WTC11 (cell line): ENCODE measurements at regions not wholly inside any gene's neighbourhood (a gene's known extent, or its start where the extent isn't known, plus 50 kb on each side); places are given as distances from the start of the nearest gene placed in this dataset.

Experiments used
- ATAC-seq: fragments of 200-7000 bp; cut with Tn5 transposase; 2 replicates; pipeline ENCODE4 v1.10.0; 2021; ENCODE audit warnings: mild to moderate bottlenecking, moderate library complexity
- CTCF ChIA-PET: fragments of 300-600 bp; sonication (Branson Sonifier 250); formaldehyde crosslinking; loops from one replicate; lab custom pipeline; 2021; ENCODE audit warnings: antibody characterized with exemption; lab: Charles Lee
- POLR2A ChIA-PET: fragments of 350-600 bp; sonication (Branson Sonifier 250); formaldehyde crosslinking; loops from one replicate; lab custom pipeline; 2021; ENCODE audit warnings: antibody characterized with exemption; lab: Charles Lee
- DNase-seq: peaks from one replicate; pipeline ENCODE4 v3.0.0; 2021; ENCODE audit warnings: low spot score
- H3K27ac Mint-ChIP-seq: 2 replicates; pipeline ENCODE4 v1.8.0; 2021; ENCODE audit warnings: mixed read lengths
- H3K27me3 Mint-ChIP-seq: 2 replicates; pipeline ENCODE4 v1.8.0; 2021; ENCODE audit warnings: low read depth, mild to moderate bottlenecking, moderate library complexity, mixed read lengths
- H3K36me3 Mint-ChIP-seq: 2 replicates; pipeline ENCODE4 v1.8.0; 2021; ENCODE audit warnings: mixed read lengths
- H3K4me1 Mint-ChIP-seq: 2 replicates; pipeline ENCODE4 v1.8.0; 2022; ENCODE audit warnings: mixed read lengths
- H3K4me3 Mint-ChIP-seq: 2 replicates; pipeline ENCODE4 v1.8.0; 2021; ENCODE audit warnings: mild to moderate bottlenecking, moderate library complexity, mixed read lengths
- H3K9me3 Mint-ChIP-seq: 2 replicates; pipeline ENCODE4 v1.8.0; 2021; ENCODE audit warnings: mixed read lengths
- ATF3 ChIP-seq: sonication (generic); formaldehyde crosslinking; conservative IDR thresholded peaks from 2 replicates; pipeline ENCODE4 v1.8.1; 2022; ENCODE audit warnings: mild to moderate bottlenecking, missing genetic modification reagents
- CREB1 ChIP-seq: sonication (generic); formaldehyde crosslinking; IDR thresholded peaks from 2 replicates; pipeline ENCODE4 v1.8.0; 2023; ENCODE audit warnings: mild to moderate bottlenecking, missing genetic modification reagents
- E2F4 ChIP-seq: sonication (generic); formaldehyde crosslinking; IDR thresholded peaks from 2 replicates; pipeline ENCODE4 v1.8.1; 2022; ENCODE audit warnings: low read depth, mild to moderate bottlenecking, moderate library complexity, missing genetic modification reagents, borderline replicate concordance
- ETV6 ChIP-seq: sonication (generic); formaldehyde crosslinking; IDR thresholded peaks from 2 replicates; pipeline ENCODE4 v1.8.1; 2022; ENCODE audit warnings: mild to moderate bottlenecking, missing genetic modification reagents
- GABPB1 ChIP-seq: sonication (generic); formaldehyde crosslinking; IDR thresholded peaks from 2 replicates; pipeline ENCODE4 v1.8.1; 2023; ENCODE audit warnings: mild to moderate bottlenecking, missing genetic modification reagents
- KAT7 ChIP-seq: sonication (generic); formaldehyde crosslinking; IDR thresholded peaks from 2 replicates; pipeline ENCODE4 v1.8.1; 2023; ENCODE audit warnings: missing genetic modification reagents, mild to moderate bottlenecking, borderline replicate concordance
- MYBL2 ChIP-seq: sonication (generic); formaldehyde crosslinking; IDR thresholded peaks from 2 replicates; pipeline ENCODE4 v1.8.1; 2023; ENCODE audit warnings: mild to moderate bottlenecking, moderate library complexity, missing genetic modification reagents
- RELA ChIP-seq: sonication (generic); formaldehyde crosslinking; IDR thresholded peaks from 2 replicates; pipeline ENCODE4 v1.8.1; 2022; ENCODE audit warnings: missing genetic modification reagents, mild to moderate bottlenecking, borderline replicate concordance
- TCF7 ChIP-seq: sonication (generic); formaldehyde crosslinking; IDR thresholded peaks from 2 replicates; pipeline ENCODE4 v1.8.0; 2022; ENCODE audit warnings: mild to moderate bottlenecking, low read depth, missing genetic modification reagents, moderate library complexity
- TP53 ChIP-seq: sonication (generic); formaldehyde crosslinking; IDR thresholded peaks from 2 replicates; pipeline ENCODE4 v1.8.1; 2023; ENCODE audit warnings: mild to moderate bottlenecking, missing genetic modification reagents
- USF1 ChIP-seq: sonication (generic); formaldehyde crosslinking; IDR thresholded peaks from 2 replicates; pipeline ENCODE4 v1.8.0; 2022; ENCODE audit warnings: mild to moderate bottlenecking, missing genetic modification reagents
- ZBTB21 ChIP-seq: sonication (generic); formaldehyde crosslinking; IDR thresholded peaks from 2 replicates; pipeline ENCODE4 v1.8.1; 2023; ENCODE audit warnings: mild to moderate bottlenecking, missing genetic modification reagents, borderline replicate concordance
- ZNF121 ChIP-seq: sonication (generic); formaldehyde crosslinking; IDR thresholded peaks from 2 replicates; pipeline ENCODE4 v1.8.0; 2023; ENCODE audit warnings: missing genetic modification reagents
- ZNF219 ChIP-seq: sonication (generic); formaldehyde crosslinking; IDR thresholded peaks from 2 replicates; pipeline ENCODE4 v1.8.0; 2023; ENCODE audit warnings: missing genetic modification reagents, mild to moderate bottlenecking, borderline replicate concordance
- ZNF396 ChIP-seq: fragments of 250-450 bp; sonication (Bioruptor Pico); IDR thresholded peaks from 2 replicates; pipeline ENCODE4 v1.8.0; 2021; ENCODE audit warnings: mild to moderate bottlenecking, moderate library complexity, borderline replicate concordance
- ZNF512 ChIP-seq: sonication (generic); formaldehyde crosslinking; IDR thresholded peaks from 2 replicates; pipeline ENCODE4 v1.8.1; 2022; ENCODE audit warnings: missing genetic modification reagents, borderline replicate concordance
- TF ChIP-seq, protein P1 (sequence below): sonication (generic); formaldehyde crosslinking; IDR thresholded peaks from 2 replicates; pipeline ENCODE4 v1.8.0; 2023; ENCODE audit warnings: missing genetic modification reagents
- TF ChIP-seq, protein P2 (sequence below): sonication (generic); formaldehyde crosslinking; IDR thresholded peaks from 2 replicates; pipeline ENCODE4 v1.8.0; 2022; ENCODE audit warnings: mild to moderate bottlenecking, missing genetic modification reagents
- TF ChIP-seq, protein P3 (sequence below): sonication (generic); formaldehyde crosslinking; IDR thresholded peaks from 2 replicates; pipeline ENCODE4 v1.8.1; 2022; ENCODE audit warnings: mild to moderate bottlenecking, missing genetic modification reagents, moderate library complexity, borderline replicate concordance
- TF ChIP-seq, protein P4 (sequence below): fragments of 250-450 bp; sonication (Bioruptor Pico); IDR thresholded peaks from 2 replicates; pipeline ENCODE4 v1.9.0; 2021; ENCODE audit warnings: mild to moderate bottlenecking, borderline replicate concordance

DNA sequence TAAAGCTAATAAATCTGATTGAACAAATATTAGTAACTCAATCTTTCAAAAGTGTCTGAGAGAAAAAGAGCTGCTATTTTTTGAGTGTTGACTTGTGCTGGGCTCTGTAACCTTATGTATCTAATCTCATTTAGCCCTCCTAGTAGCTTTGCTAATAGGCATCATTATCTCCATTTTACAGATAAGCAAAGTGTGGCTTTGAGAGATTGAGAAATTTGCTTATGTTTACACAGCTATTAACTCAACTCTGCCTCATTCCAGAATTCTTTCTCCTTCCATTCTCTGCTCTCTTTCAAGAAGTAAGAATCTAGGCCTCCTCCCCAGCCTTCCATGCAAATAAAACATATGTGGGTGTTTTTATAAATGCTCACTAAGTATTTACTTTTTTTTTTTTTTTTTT, 137.8 kb downstream of the GATA3 start (continued):
- TF ChIP-seq TCF7 (CRISPR knock-in tag) (no peak), ZNF219 (CRISPR knock-in tag) (no peak), MYBL2 (no peak), CREB1 (no peak), ZNF512 (CRISPR knock-in tag) (no peak), ATF3 (CRISPR knock-in tag) (no peak), ZNF121 (no peak), ETV6 (CRISPR knock-in tag) (no peak)
- TF ChIP-seq, protein P1, sequence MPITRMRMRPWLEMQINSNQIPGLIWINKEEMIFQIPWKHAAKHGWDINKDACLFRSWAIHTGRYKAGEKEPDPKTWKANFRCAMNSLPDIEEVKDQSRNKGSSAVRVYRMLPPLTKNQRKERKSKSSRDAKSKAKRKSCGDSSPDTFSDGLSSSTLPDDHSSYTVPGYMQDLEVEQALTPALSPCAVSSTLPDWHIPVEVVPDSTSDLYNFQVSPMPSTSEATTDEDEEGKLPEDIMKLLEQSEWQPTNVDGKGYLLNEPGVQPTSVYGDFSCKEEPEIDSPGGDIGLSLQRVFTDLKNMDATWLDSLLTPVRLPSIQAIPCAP (CRISPR knock-in tag), result no peak
- TF ChIP-seq, all 79 proteins: peak for 0

DNA sequence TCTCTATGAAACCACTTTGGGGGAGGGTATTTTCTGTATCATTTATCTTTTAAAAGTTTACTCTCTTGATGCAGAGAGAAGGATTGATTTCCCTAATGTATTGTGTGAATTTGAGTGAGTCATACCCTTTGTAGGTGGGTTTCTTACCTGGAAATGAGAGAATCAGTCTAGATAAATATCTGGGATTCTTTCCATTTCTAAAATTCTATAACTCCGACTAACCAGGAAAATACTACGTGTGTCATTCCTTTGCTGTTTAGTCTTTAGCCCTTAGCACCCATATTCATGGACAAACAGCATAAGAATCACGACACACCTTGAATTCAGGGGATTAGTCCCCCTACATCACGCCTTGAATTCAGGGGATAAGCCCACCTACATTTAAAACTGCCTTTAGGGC, 139.1 kb downstream of the GATA3 start:
- H3K27me3 Mint-ChIP-seq, result peaks cover 5% of the 10 kb centered on the region
- CTCF ChIA-PET, result no interaction called here

More for the DNA sequence above, 139.1 kb downstream of the GATA3 start:
- POLR2A ChIA-PET, result no interaction called here
- Mint-ChIP-seq H3K27ac (no peak overlapping the region), H3K4me1 (peaks cover 10% of the 10 kb centered on the region)
- no peak for TF ChIP-seq ZBTB21 (CRISPR knock-in tag)
- no peak for TF ChIP-seq USF1 (CRISPR knock-in tag)
- TF ChIP-seq E2F4, result no peak
- TF ChIP-seq, protein P2, sequence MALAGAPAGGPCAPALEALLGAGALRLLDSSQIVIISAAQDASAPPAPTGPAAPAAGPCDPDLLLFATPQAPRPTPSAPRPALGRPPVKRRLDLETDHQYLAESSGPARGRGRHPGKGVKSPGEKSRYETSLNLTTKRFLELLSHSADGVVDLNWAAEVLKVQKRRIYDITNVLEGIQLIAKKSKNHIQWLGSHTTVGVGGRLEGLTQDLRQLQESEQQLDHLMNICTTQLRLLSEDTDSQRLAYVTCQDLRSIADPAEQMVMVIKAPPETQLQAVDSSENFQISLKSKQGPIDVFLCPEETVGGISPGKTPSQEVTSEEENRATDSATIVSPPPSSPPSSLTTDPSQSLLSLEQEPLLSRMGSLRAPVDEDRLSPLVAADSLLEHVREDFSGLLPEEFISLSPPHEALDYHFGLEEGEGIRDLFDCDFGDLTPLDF (CRISPR knock-in tag), result no peak
- no peak for TF ChIP-seq KAT7 (CRISPR knock-in tag)
- no peak for TF ChIP-seq RELA
- TF ChIP-seq GABPB1 (CRISPR knock-in tag), result no peak
- no peak for TF ChIP-seq TP53
- TF ChIP-seq, protein P3, sequence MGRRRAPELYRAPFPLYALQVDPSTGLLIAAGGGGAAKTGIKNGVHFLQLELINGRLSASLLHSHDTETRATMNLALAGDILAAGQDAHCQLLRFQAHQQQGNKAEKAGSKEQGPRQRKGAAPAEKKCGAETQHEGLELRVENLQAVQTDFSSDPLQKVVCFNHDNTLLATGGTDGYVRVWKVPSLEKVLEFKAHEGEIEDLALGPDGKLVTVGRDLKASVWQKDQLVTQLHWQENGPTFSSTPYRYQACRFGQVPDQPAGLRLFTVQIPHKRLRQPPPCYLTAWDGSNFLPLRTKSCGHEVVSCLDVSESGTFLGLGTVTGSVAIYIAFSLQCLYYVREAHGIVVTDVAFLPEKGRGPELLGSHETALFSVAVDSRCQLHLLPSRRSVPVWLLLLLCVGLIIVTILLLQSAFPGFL (CRISPR knock-in tag), result no peak
- TF ChIP-seq MYBL2, result no peak
- no peak for TF ChIP-seq ZNF396 (CRISPR knock-in tag)
- TF ChIP-seq, protein P4, sequence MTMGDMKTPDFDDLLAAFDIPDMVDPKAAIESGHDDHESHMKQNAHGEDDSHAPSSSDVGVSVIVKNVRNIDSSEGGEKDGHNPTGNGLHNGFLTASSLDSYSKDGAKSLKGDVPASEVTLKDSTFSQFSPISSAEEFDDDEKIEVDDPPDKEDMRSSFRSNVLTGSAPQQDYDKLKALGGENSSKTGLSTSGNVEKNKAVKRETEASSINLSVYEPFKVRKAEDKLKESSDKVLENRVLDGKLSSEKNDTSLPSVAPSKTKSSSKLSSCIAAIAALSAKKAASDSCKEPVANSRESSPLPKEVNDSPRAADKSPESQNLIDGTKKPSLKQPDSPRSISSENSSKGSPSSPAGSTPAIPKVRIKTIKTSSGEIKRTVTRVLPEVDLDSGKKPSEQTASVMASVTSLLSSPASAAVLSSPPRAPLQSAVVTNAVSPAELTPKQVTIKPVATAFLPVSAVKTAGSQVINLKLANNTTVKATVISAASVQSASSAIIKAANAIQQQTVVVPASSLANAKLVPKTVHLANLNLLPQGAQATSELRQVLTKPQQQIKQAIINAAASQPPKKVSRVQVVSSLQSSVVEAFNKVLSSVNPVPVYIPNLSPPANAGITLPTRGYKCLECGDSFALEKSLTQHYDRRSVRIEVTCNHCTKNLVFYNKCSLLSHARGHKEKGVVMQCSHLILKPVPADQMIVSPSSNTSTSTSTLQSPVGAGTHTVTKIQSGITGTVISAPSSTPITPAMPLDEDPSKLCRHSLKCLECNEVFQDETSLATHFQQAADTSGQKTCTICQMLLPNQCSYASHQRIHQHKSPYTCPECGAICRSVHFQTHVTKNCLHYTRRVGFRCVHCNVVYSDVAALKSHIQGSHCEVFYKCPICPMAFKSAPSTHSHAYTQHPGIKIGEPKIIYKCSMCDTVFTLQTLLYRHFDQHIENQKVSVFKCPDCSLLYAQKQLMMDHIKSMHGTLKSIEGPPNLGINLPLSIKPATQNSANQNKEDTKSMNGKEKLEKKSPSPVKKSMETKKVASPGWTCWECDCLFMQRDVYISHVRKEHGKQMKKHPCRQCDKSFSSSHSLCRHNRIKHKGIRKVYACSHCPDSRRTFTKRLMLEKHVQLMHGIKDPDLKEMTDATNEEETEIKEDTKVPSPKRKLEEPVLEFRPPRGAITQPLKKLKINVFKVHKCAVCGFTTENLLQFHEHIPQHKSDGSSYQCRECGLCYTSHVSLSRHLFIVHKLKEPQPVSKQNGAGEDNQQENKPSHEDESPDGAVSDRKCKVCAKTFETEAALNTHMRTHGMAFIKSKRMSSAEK (CRISPR knock-in tag), result no peak
- TF ChIP-seq, all 79 proteins: peak for 0
- no peak for DNase-seq
- Mint-ChIP-seq H3K36me3 (no peaks in the 10 kb centered on the region), H3K9me3 (no peaks in the 10 kb centered on the region), H3K4me3 (no peak overlapping the region)
- no peak for ATAC-seq
